GM19467 (cell line): ENCODE measurements at regions not wholly inside any gene's neighbourhood (a gene's known extent, or its start where the extent isn't known, plus 50 kb on each side); places are given as distances from the start of the nearest gene placed in this dataset.
"Not testable (repeated sequence)": the region's sequence is repeated elsewhere in the genome, so short reads cannot be mapped to it uniquely, and the experiment has no call there.

Experiments used
- ATAC-seq: cut with Tn5 transposase; IDR thresholded peaks from one replicate; pipeline ENCODE4 v1.9.1; 2021; ENCODE audit warnings: mild to moderate bottlenecking, moderate library complexity; ENCODE audit not compliant: unreplicated experiment

GRCh38 chr4:19278665-19279064 lies 973.0 kb upstream of the SLIT2 start:
- ATAC-seq: no peak

- no peak for ATAC-seq
These were observed 985.1 kb upstream of the SLIT2 start for GRCh38 chr4:19266566-19266965.

GRCh38 chr4:19262467-19262866 lies 989.2 kb upstream of the SLIT2 start:
- no peak for ATAC-seq

GRCh38 chr4:19260346-19260745 lies 991.4 kb upstream of the SLIT2 start:
- ATAC-seq: no peak

GRCh38 chr4:19259920-19260319 lies 991.8 kb upstream of the SLIT2 start:
- ATAC-seq: no peak

GRCh38 chr4:19256823-19257222 lies 994.9 kb upstream of the SLIT2 start:
- ATAC-seq: no peak

- ATAC-seq: no peak
These were observed 997.2 kb upstream of the SLIT2 start for GRCh38 chr4:19254486-19254885.

GRCh38 chr4:19248023-19248422 lies 1003.7 kb upstream of the SLIT2 start:
- no peak for ATAC-seq

GRCh38 chr4:19241895-19242294 lies 1009.8 kb upstream of the SLIT2 start:
- ATAC-seq: no peak

- no peak for ATAC-seq
These were observed 1012.1 kb upstream of the SLIT2 start for GRCh38 chr4:19239565-19239964.

GRCh38 chr4:19236473-19236872 lies 1015.2 kb upstream of the SLIT2 start:
- ATAC-seq: no peak

GRCh38 chr4:19230906-19231545 lies 1020.7 kb upstream of the SLIT2 start:
- no peak for ATAC-seq

GRCh38 chr4:19227701-19228100 lies 1024.0 kb upstream of the SLIT2 start:
- ATAC-seq: no peak

- no peak for ATAC-seq
These were observed 1026.9 kb upstream of the SLIT2 start for GRCh38 chr4:19224820-19225219.

GRCh38 chr4:19216476-19216875 lies 1035.2 kb upstream of the SLIT2 start:
- no peak for ATAC-seq

- ATAC-seq: no peak
These were observed 1037.0 kb upstream of the SLIT2 start for GRCh38 chr4:19214591-19215186.

GRCh38 chr4:19213388-19213787 lies 1038.3 kb upstream of the SLIT2 start:
- ATAC-seq: no peak

GRCh38 chr4:19205853-19206252 lies 1045.9 kb upstream of the SLIT2 start:
- no peak for ATAC-seq

GRCh38 chr4:19197838-19198237 lies 1053.9 kb upstream of the SLIT2 start:
- ATAC-seq: not testable (repeated sequence)

- no peak for ATAC-seq
These were observed 1056.0 kb upstream of the SLIT2 start for GRCh38 chr4:19195696-19196095.

GRCh38 chr4:19194672-19195071 lies 1057.0 kb upstream of the SLIT2 start:
- no peak for ATAC-seq

- no peak for ATAC-seq
These were observed 1058.3 kb upstream of the SLIT2 start for GRCh38 chr4:19193274-19193981.
